GM12892 (cell line): ENCODE measurements at regions not wholly inside any gene's neighbourhood (a gene's known extent, or its start where the extent isn't known, plus 50 kb on each side); places are given as distances from the start of the nearest gene placed in this dataset.

Experiments
- POLR2A ChIP-seq: IDR thresholded peaks from 2 replicates; pipeline ENCODE4 v1.6.1; 2011; ENCODE audit warnings: low read depth, low read length, control low read depth
- POLR2AphosphoS5 ChIP-seq: IDR thresholded peaks from 2 replicates; pipeline ENCODE4 v1.6.1; 2011; ENCODE audit warnings: low read depth, low read length, control low read depth
- TAF1 ChIP-seq: IDR thresholded peaks from 2 replicates; pipeline ENCODE4 v1.6.1; 2011; ENCODE audit warnings: low read depth, mild to moderate bottlenecking, control low read depth, low read length, borderline replicate concordance

DNA sequence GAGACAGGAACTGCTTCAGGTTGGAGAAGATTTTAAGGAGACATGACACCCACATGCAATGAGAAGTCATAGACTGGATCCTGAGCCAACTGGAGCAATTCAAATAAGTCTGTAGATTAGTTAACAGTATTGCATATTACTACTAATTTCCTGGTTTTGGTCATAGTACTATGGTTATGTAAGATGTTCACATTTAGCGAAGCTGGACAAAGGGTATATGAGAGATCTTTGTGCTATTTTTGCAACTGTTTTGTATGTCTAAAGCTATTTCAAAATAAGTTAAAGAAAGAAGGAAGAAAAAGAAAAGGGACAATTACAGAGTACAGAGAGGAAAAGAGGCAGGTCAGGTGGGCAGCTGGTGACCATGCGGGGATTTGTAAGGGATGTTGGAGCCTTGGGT lies 116.5 kb upstream of the SVIL start:
- TF ChIP-seq POLR2A (no peak), TAF1 (no peak), POLR2AphosphoS5 (no peak)
